ENCODE measurements at regions not wholly inside any gene's neighbourhood (a gene's known extent, or its start where the extent isn't known, plus 50 kb on each side); places are given as distances from the start of the nearest gene placed in this dataset.
"Not testable (repeated sequence)": the region's sequence is repeated elsewhere in the genome, so short reads cannot be mapped to it uniquely, and the experiment has no call there.

- ATAC-seq (no peak), DNase-seq (no peak)
- WGBS (ENCODE audit: insufficient coverage, low coverage, low lambda C conversion rate, missing lambda C conversion rate): 22% methylated on average over 1 of the region's 1 CpG
- Histone ChIP-seq H3K9me3 (no peaks in the 10 kb centered on the region), H3K4me1 (no peaks in the 10 kb centered on the region), H3K27ac (no peak overlapping the region), H3K36me3 (no peaks in the 10 kb centered on the region), H3K27me3 (no peaks in the 10 kb centered on the region), H3K4me3 (no peak overlapping the region)
- intact Hi-C loops (cut with DNase I): no loop called here
- TF ChIP-seq POLR2A (IDR thresholded peaks at IDR 0.05) (no peak), CTCF (IDR thresholded peaks at IDR 0.05) (no peak)
These were observed 155.6 kb downstream of the PPP4R3C start for GRCh38 chrX:27307546-27307945.

GRCh38 chrX:27292552-27292951, 170.6 kb downstream of the PPP4R3C start:
- H3K4me1 ChIP-seq; H3K4me3 ChIP-seq; ATAC-seq; H3K27ac ChIP-seq; DNase-seq; H3K36me3 ChIP-seq; intact Hi-C loops (cut with DNase I); H3K9me3 ChIP-seq; H3K27me3 ChIP-seq: not testable (repeated sequence)
- WGBS (ENCODE audit: insufficient coverage, low coverage, low lambda C conversion rate, missing lambda C conversion rate): 48% methylated on average over 5 of the region's 6 CpGs

GRCh38 chrX:27276751-27277150, 186.4 kb downstream of the PPP4R3C start:
- H3K27ac ChIP-seq: no peak overlapping the region
- WGBS (ENCODE audit: insufficient coverage, low coverage, low lambda C conversion rate, missing lambda C conversion rate): 52% methylated on average over 5 of the region's 5 CpGs
- H3K4me3 ChIP-seq: no peak overlapping the region
- TF ChIP-seq POLR2A (IDR thresholded peaks at IDR 0.05) (no peak), CTCF (IDR thresholded peaks at IDR 0.05) (no peak)
- ATAC-seq (no peak), DNase-seq (no peak)
- no peaks in the 10 kb centered on the region for H3K27me3 ChIP-seq
- H3K36me3 ChIP-seq: no peaks in the 10 kb centered on the region
- no peaks in the 10 kb centered on the region for H3K9me3 ChIP-seq
- intact Hi-C loops (cut with DNase I): no loop called here
- H3K4me1 ChIP-seq: no peaks in the 10 kb centered on the region

GRCh38 chrX:27254656-27255055, 208.5 kb downstream of the PPP4R3C start:
- ATAC-seq (no peak), DNase-seq (no peak)
- Histone ChIP-seq H3K9me3 (no peaks in the 10 kb centered on the region), H3K4me1 (no peaks in the 10 kb centered on the region), H3K27ac (no peak overlapping the region), H3K27me3 (no peaks in the 10 kb centered on the region), H3K36me3 (no peaks in the 10 kb centered on the region), H3K4me3 (no peak overlapping the region)
- no peak for TF ChIP-seq POLR2A (IDR thresholded peaks at IDR 0.05)
- no peak for TF ChIP-seq CTCF (IDR thresholded peaks at IDR 0.05)
- intact Hi-C loops (cut with DNase I): no loop called here

GRCh38 chrX:27251369-27251768, 211.8 kb downstream of the PPP4R3C start:
- TF ChIP-seq CTCF (IDR thresholded peaks at IDR 0.05): no peak
- no peak for TF ChIP-seq POLR2A (IDR thresholded peaks at IDR 0.05)
- H3K4me1 ChIP-seq: no peaks in the 10 kb centered on the region
- DNase-seq (no peak), ATAC-seq (no peak)
- no peaks in the 10 kb centered on the region for H3K36me3 ChIP-seq
- intact Hi-C loops (cut with DNase I): no loop called here
- no peak overlapping the region for H3K27ac ChIP-seq
- H3K4me3 ChIP-seq: no peak overlapping the region
- peaks cover 0 to 9% of the 10 kb centered on the region in 2 donors for H3K27me3 ChIP-seq
- no peaks in the 10 kb centered on the region for H3K9me3 ChIP-seq
- WGBS (ENCODE audit: insufficient coverage, low coverage, low lambda C conversion rate, missing lambda C conversion rate): 19% methylated on average over 3 of the region's 3 CpGs
